H9 (cell line): ENCODE measurements at regions not wholly inside any gene's neighbourhood (a gene's known extent, or its start where the extent isn't known, plus 50 kb on each side); places are given as distances from the start of the nearest gene placed in this dataset.

Experiments used
- DNase-seq: peaks from one replicate; pipeline ENCODE4 v3.0.0-alpha.2; 2017
- H2AFZ ChIP-seq: one replicate; pipeline ENCODE4 v1.6.1; 2013; ENCODE audit warnings: mild to moderate bottlenecking, low read length, control low read depth, moderate library complexity
- H2AK5ac ChIP-seq: 2 replicates; pipeline ENCODE4 v1.6.1; 2013; ENCODE audit warnings: low read length, control low read depth, mixed read lengths; ENCODE audit not compliant: insufficient read length
- H2BK120ac ChIP-seq: one replicate; pipeline ENCODE4 v1.6.1; 2013; ENCODE audit warnings: low read depth, mild to moderate bottlenecking, low read length, control low read depth, inconsistent platforms; ENCODE audit not compliant: poor library complexity, severe bottlenecking
- H2BK12ac ChIP-seq: 2 replicates; pipeline ENCODE4 v1.6.1; 2013; ENCODE audit warnings: low read length, control low read depth, mixed read lengths, low read depth; ENCODE audit not compliant: insufficient read length
- H2BK15ac ChIP-seq: 2 replicates; pipeline ENCODE4 v1.6.1; 2013; ENCODE audit warnings: low read depth, low read length, control low read depth
- H2BK20ac ChIP-seq: one replicate; pipeline ENCODE4 v1.6.1; 2013; ENCODE audit warnings: low read depth, mild to moderate bottlenecking, low read length, control low read depth, inconsistent platforms; ENCODE audit not compliant: poor library complexity, severe bottlenecking
- H2BK5ac ChIP-seq: 2 replicates; pipeline ENCODE4 v1.6.1; 2013; ENCODE audit warnings: low read length, control low read depth, mixed read lengths; ENCODE audit not compliant: insufficient read length
- H3K14ac ChIP-seq: 2 replicates; pipeline ENCODE4 v1.6.1; 2013; ENCODE audit warnings: low read length, control low read depth; ENCODE audit not compliant: insufficient read depth
- H3K18ac ChIP-seq: 2 replicates; pipeline ENCODE4 v1.6.1; 2013; ENCODE audit warnings: low read depth, mild to moderate bottlenecking, mixed read lengths, low read length, control low read depth; ENCODE audit not compliant: insufficient read length
- H3K23ac ChIP-seq: 2 replicates; pipeline ENCODE4 v1.6.1; 2013; ENCODE audit warnings: low read length, control low read depth, mixed read lengths, low read depth; ENCODE audit not compliant: insufficient read length
- H3K23me2 ChIP-seq: 2 replicates; pipeline ENCODE4 v1.6.1; 2013; ENCODE audit warnings: low read depth, mild to moderate bottlenecking, mixed read lengths, low read length, control low read depth; ENCODE audit not compliant: insufficient read length, poor library complexity, severe bottlenecking
- H3K27ac ChIP-seq: 2 replicates; pipeline ENCODE4 v1.5.1; 2013; ENCODE audit warnings: low read length, control low read depth, mixed read lengths, low read depth; ENCODE audit not compliant: insufficient read length
- H3K27me3 ChIP-seq: 2 replicates; pipeline ENCODE4 v1.6.1; 2013; ENCODE audit warnings: low read length, control low read depth, inconsistent platforms; ENCODE audit not compliant: insufficient read depth
- H3K4ac ChIP-seq: 2 replicates; pipeline ENCODE4 v1.6.1; 2013; ENCODE audit warnings: low read depth, mild to moderate bottlenecking, control low read depth, inconsistent platforms, low read length, moderate library complexity
- H3K4me1 ChIP-seq: 2 replicates; pipeline ENCODE4 v1.6.1; 2013; ENCODE audit warnings: low read length, control low read depth, inconsistent platforms; ENCODE audit not compliant: insufficient read depth
- H3K4me2 ChIP-seq: 2 replicates; pipeline ENCODE4 v1.6.1; 2013; ENCODE audit warnings: low read length, control low read depth, mixed read lengths; ENCODE audit not compliant: insufficient read length, insufficient read depth
- H3K56ac ChIP-seq: 2 replicates; pipeline ENCODE4 v1.6.1; 2013; ENCODE audit warnings: low read depth, mild to moderate bottlenecking, mixed read lengths, low read length, control low read depth; ENCODE audit not compliant: insufficient read length
- H3K79me1 ChIP-seq: 2 replicates; pipeline ENCODE4 v1.6.1; 2013; ENCODE audit warnings: low read depth, mild to moderate bottlenecking, moderate library complexity, low read length, control low read depth, inconsistent platforms; ENCODE audit not compliant: insufficient read depth, poor library complexity, severe bottlenecking
- H3K79me2 ChIP-seq: 2 replicates; pipeline ENCODE4 v1.6.1; 2013; ENCODE audit warnings: low read length, control low read depth, inconsistent platforms; ENCODE audit not compliant: insufficient read depth
- H3K9ac ChIP-seq: 2 replicates; pipeline ENCODE4 v1.6.1; 2013; ENCODE audit warnings: low read length, control low read depth, mixed read lengths; ENCODE audit not compliant: insufficient read length; ENCODE audit errors: extremely low read depth
- H3K9me3 ChIP-seq: one replicate; pipeline ENCODE4 v1.6.1; 2013; ENCODE audit warnings: low read depth, low read length, inconsistent platforms; ENCODE audit not compliant: control insufficient read depth
- H3T11ph ChIP-seq: one replicate; pipeline ENCODE4 v1.6.1; 2013; ENCODE audit warnings: mild to moderate bottlenecking, low read length, control low read depth, inconsistent platforms
- H4K20me1 ChIP-seq: one replicate; pipeline ENCODE4 v1.6.1; 2013; ENCODE audit not compliant: control insufficient read depth, insufficient read length, insufficient read depth
- H4K5ac ChIP-seq: 2 replicates; pipeline ENCODE4 v1.6.1; 2013; ENCODE audit warnings: low read depth, mild to moderate bottlenecking, mixed read lengths, low read length, control low read depth; ENCODE audit not compliant: insufficient read length
- H4K8ac ChIP-seq: replicated peaks from 2 replicates; pipeline ENCODE4 v1.6.1; 2013; ENCODE audit warnings: low read length, control low read depth, mixed read lengths, low read depth; ENCODE audit not compliant: insufficient read length
- H4K91ac ChIP-seq: 2 replicates; pipeline ENCODE4 v1.6.1; 2013; ENCODE audit warnings: low read depth, mild to moderate bottlenecking, moderate library complexity, mixed read lengths, low read length, control low read depth; ENCODE audit not compliant: insufficient read length
- H3K27ac Mint-ChIP-seq, 3 experiments: 2 replicates in 2 of 3; 3 replicates in 1 of 3; pipeline ENCODE4 v1.8.0; 2020 to 2021; ENCODE audit warnings: mixed read lengths in 3 of 3, mild to moderate bottlenecking in 1 of 3, moderate library complexity in 1 of 3
- H3K27me3 Mint-ChIP-seq: 2 replicates; pipeline ENCODE4 v1.8.0; 2021; ENCODE audit warnings: low read depth, mild to moderate bottlenecking, moderate library complexity, mixed read lengths
- H3K36me3 Mint-ChIP-seq, 3 experiments: 2 replicates in 2 of 3; 3 replicates in 1 of 3; pipeline ENCODE4 v1.8.0; 2020 to 2021; ENCODE audit warnings: low read depth in 3 of 3, mixed read lengths in 3 of 3; ENCODE audit not compliant: insufficient read depth in 1 of 3
- H3K4me1 Mint-ChIP-seq, 2 experiments: 2 replicates each; pipeline ENCODE4 v1.8.0; 2020; ENCODE audit warnings: mixed read lengths in 2 of 2
- H3K4me3 Mint-ChIP-seq, 2 experiments: 2 replicates in 1 of 2; 3 replicates in 1 of 2; pipeline ENCODE4 v1.8.0; 2020 to 2021; ENCODE audit warnings: mild to moderate bottlenecking in 2 of 2, mixed read lengths in 2 of 2, moderate library complexity in 1 of 2
- H3K9me3 Mint-ChIP-seq, 2 experiments: 2 replicates in 1 of 2; 3 replicates in 1 of 2; pipeline ENCODE4 v1.8.0; 2020; ENCODE audit warnings: mild to moderate bottlenecking in 2 of 2, mixed read lengths in 2 of 2, moderate library complexity in 1 of 2
- WGBS: extraction: QIAGEN DNeasy Blood & Tissue Kit; methylation state at CpG from one replicate; pipeline ENCODE4 v1.1.7; 2013; ENCODE audit warnings: missing lambda C conversion rate, low lambda C conversion rate, mixed read lengths; ENCODE audit not compliant: insufficient read length; ENCODE audit errors: extremely low coverage; 5-methylcytosine and 5-hydroxymethylcytosine counted together
- TF ChIP-seq, protein P1 (sequence below): fragments of 200-600 bp; sonication (generic); conservative IDR thresholded peaks from 3 replicates; pipeline ENCODE4 v1.8.0; 2021; ENCODE audit warnings: antibody characterized with exemption, mild to moderate bottlenecking

- no peak overlapping the region; a peak in 1 of 7 replicates for H3K27ac Mint-ChIP-seq
- Histone ChIP-seq H2BK15ac (no peak overlapping the region), H3K4me1 (no peaks in the 10 kb centered on the region), H3K79me1 (no peaks in the 10 kb centered on the region), H4K5ac (no peak overlapping the region), H3K27ac (no peak overlapping the region), H3K9ac (no peak overlapping the region), H3K18ac (no peak overlapping the region), H3K9me3 (no peaks in the 10 kb centered on the region), H4K20me1 (no peaks in the 10 kb centered on the region), H3K27me3 (0 out of 2 replicates have a peak, but pooled peaks cover 2% of the 10 kb centered on the region), H2BK120ac (no peak overlapping the region), H3K79me2 (no peaks in the 10 kb centered on the region), H2AK5ac (no peak overlapping the region), H2BK20ac (no peak overlapping the region), H3K4ac (no peak overlapping the region), H3K56ac (no peak overlapping the region), H3K4me2 (no peak overlapping the region), H3T11ph (no peak overlapping the region), H2BK5ac (no peak overlapping the region), H3K14ac (no peak overlapping the region), H2AFZ (no peak overlapping the region), H3K23ac (no peak overlapping the region), H3K23me2 (no peaks in the 10 kb centered on the region), H4K91ac (no peak overlapping the region), H2BK12ac (no peak overlapping the region), H4K8ac (no peak overlapping the region)
- H3K4me3 Mint-ChIP-seq = no peak overlapping the region
- no CpG with 5 or more reads among the region's 1 CpG for WGBS
- H3K36me3 Mint-ChIP-seq = no peaks in the 10 kb centered on the region
- TF ChIP-seq, protein P1, sequence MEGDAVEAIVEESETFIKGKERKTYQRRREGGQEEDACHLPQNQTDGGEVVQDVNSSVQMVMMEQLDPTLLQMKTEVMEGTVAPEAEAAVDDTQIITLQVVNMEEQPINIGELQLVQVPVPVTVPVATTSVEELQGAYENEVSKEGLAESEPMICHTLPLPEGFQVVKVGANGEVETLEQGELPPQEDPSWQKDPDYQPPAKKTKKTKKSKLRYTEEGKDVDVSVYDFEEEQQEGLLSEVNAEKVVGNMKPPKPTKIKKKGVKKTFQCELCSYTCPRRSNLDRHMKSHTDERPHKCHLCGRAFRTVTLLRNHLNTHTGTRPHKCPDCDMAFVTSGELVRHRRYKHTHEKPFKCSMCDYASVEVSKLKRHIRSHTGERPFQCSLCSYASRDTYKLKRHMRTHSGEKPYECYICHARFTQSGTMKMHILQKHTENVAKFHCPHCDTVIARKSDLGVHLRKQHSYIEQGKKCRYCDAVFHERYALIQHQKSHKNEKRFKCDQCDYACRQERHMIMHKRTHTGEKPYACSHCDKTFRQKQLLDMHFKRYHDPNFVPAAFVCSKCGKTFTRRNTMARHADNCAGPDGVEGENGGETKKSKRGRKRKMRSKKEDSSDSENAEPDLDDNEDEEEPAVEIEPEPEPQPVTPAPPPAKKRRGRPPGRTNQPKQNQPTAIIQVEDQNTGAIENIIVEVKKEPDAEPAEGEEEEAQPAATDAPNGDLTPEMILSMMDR = no peak
- peaks cover 33% of the 10 kb centered on the region for H3K27me3 Mint-ChIP-seq
- peaks cover 5 to 10% of the 10 kb centered on the region in 2 experiments; a peak in 3 of 4 replicates for H3K4me1 Mint-ChIP-seq
- no peaks in the 10 kb centered on the region for H3K9me3 Mint-ChIP-seq
- no peak for DNase-seq
Measured at GRCh38 chr14:73795974-73796373, 55.7 kb upstream of the PTGR2 start.
